NCI-H1694 (cell line): ENCODE measurements at regions not wholly inside any gene's neighbourhood (a gene's known extent, or its start where the extent isn't known, plus 50 kb on each side); places are given as distances from the start of the nearest gene placed in this dataset.

Experiments
- DNase-seq: peaks from one replicate; lab custom pipeline; 2025; lab: John Stamatoyannopoulos, UW

DNA sequence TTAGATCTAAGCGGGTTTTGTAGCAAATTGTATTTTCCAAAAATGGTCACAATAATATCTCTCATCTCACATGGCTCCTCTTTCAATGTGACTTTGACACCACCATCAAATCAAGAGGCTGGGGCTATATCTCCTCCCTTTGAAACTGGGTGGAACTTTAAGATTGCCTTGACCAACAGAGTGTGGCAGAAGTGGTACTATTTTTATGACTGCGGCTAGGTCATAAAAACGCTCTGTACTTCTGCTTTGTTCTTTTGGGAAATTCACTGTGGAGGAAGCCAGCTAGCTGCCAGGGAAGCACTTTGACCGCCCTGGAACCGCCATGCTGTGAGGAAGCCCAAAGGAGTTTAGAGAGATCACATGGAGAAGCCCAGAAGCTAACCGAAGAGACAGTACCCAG lies 50.7 kb upstream of the ACOT11 start:
- no peak for DNase-seq

DNA sequence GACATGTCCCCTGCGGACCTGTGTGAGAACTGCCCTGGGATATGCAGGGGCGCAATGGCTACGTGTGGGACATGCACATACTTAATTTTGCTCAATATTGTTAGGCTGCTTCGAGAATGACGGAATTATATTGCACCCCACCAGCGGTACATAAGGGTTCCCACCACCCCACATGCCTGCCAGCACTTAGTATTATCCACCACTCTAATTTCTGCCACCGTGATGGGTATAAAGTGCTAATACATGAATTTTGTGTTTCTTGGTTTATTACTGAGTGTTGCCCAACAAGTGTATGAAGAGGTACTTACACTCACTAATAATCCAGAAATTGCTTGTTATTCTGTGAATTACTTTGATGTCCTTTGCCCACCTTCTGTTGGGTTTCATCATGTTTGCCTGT lies 52.1 kb upstream of the ACOT11 start:
- no peak for DNase-seq

DNA sequence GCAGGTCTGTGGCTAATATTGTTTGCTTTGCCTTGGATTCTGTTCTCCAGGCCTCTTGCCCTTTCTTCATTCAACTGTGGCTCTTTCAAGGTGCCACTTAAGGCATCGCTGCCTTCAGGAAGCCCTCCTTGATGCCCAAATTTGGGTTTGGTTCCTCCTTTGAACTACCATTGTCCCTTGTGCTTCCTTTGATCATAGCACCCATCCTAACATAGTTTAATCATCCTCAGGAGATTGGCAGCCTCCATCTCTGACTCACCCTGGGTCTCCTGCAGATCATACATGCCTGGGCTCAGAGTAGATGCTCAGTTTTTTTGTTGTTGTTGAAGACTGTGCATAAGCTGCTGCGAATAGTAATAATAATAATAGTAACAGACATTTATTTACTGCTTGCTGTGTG lies 54.4 kb upstream of the ACOT11 start:
- no peak for DNase-seq

DNA sequence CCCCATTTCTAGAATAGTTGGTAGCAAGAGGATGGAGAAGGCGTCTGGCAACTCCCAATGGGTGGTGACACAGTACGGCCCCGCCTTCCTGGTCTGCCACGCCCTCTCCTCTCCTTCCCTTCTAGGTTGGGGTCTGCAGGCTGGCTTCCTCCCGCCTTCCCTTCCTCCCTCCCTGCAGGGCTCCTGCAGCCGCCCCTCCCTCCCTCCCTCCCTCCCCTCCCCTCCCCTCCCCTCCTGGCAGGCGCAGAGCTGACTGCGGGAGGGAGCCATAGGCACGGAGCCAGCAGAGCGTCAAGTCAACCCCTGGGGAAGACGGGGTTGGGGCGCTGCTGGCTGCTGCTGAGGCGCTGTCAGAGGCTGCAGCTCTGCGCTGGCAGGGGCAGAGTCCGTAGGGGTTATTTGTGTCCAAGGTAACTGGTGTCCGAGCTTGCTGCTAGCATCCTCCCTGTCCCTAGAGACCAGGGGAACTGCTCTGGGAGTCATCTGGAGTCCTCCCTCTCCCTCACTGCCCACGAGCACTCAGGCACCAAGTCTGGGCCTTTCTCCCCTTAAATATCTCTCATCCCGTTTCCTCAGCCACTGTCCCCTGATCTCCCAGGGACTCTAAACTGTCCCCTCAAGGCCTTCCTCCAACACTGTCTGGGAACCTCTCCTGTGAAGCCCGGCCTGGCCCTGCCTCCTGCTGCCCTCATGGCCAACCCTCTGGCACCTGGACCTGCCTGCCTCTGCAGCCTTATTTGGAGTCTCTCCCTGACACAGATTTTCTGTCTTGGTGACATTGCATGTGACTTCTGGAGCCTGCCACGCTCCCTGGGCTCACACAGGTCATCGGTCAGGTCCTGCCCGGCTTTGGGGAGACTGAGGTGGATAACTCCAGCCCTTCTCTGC lies 57.4 kb upstream of the ACOT11 start:
- DNase-seq = peak; percentile 35

DNA sequence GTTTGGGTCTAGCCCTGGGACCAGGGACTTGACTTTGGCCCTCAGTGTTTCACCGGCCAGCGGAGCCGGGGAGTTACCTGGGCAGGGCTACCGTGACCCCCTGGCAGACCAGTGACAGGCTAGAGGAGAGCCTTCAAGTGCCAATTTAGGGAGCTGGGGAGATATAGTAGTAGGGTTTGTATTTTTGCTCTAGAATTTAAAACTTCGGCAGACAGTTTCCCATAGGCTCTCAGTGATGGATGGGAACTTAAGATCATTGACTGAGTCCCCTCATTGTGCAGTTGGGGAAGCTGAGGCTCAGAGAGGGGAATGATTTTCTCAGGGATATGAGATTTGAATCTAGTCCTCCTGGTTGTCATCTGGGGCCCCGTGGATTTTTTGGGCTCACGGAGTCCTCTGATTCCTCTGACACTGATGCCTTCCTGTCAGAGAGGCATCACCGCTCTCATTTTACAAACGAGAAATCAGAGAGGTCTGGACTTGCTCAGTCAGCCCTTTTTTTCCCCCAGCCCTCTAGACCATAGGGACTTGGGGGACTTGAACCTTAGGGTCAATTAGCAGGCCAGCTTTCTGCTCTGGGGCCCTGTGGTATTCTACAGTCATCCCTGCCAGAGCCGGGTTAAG lies 58.3 kb upstream of the ACOT11 start:
- DNase-seq = no peak

DNA sequence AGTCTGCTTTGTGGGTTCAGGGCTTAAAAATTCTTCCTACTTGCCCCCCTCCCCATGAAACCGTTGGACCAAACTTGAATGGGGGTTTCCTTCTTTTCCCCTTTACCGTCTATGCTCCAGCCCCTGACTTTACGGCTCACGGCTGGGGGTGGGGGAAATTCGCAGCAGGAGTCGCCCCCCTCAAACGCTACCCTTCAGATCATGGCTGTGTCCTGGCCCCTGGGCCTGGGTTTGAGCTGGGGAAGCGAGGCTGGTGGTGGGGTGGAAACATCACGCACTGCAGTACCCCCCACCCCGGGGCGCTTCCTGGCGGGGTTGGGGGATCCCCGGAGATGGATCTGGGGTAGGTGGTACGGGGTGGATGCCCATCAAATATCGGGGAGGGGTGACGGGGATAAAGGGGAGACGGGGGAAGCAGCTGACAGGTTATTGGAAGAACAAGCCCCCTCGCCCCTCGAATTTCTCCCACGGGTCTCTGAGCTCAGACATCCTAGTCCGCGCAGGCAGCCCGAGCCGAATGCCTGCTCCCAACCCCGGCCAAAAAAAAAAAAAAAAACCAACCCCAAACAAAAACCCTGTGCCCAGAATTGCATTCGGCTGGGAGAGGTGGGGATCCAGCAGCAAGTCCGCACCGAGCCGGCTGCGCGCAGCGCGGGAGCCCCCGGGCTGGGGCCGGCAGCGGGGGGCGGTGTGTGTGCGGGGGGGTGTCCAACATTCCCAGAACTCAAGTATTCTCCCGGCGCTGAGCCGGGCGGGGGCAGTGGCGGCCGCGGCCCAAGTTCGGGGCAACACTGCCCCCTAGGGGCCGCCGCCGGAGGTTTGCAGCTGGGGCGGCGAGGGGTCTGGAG lies 59.0 kb upstream of the ACOT11 start:
- DNase-seq = peak; percentile 79

DNA sequence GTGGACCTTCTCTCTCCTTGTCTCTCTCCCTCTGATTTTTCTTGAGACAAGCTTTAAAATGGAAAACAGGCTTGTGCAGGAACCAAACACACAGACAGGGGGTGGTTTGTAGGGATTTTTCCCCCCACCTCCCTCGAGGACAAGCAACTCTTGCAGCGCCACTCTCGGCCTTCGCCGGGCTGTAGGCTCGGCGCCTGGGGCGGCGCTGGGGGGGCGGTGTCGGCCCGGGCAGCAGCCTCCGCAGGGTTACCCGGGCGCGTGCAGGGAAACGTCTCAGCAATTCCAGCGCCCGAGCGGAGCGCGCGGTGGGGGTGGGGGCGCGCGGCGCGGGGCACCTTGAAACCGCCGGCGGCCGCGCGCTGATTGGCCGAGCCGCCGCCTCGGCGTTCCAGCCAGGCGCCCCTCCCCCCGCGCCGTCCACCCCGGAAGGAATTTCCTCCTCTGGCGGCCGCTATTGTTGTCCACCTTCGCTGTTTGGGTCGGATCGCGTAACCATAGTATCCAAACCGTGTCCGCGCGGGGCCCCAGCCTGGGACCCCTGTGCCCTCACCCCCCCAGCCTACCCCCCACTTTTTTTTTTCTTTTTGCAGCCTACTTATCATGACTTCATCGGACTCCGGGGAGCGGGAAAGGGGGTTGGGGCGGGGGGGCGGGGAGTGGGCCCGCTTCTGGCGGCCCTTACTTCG lies 59.8 kb upstream of the ACOT11 start:
- DNase-seq = peak; percentile 68

DNA sequence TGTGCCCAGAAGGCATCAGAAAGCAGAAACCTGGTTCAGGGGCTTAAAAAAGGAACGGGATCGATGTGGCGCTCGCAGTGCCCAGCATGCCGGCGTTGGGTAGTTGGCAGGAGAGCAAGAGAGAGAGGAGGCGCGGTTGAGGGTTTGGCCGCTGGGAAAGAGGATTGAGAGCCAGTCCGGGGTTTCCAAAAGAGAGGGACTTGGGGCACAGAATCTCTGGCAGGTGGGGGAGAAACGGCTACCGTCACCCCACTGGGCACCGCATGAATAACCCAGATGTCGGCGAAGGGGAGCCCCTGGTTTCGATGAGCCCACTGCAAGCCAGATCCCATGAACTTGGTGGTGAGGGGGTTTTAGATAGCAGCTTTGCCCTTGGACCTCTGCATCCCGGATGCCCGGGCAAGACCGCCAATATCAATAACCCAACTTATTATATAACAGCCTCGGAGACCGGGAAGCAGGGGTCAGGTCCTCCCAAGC lies 60.4 kb upstream of the ACOT11 start:
- DNase-seq = no peak

DNA sequence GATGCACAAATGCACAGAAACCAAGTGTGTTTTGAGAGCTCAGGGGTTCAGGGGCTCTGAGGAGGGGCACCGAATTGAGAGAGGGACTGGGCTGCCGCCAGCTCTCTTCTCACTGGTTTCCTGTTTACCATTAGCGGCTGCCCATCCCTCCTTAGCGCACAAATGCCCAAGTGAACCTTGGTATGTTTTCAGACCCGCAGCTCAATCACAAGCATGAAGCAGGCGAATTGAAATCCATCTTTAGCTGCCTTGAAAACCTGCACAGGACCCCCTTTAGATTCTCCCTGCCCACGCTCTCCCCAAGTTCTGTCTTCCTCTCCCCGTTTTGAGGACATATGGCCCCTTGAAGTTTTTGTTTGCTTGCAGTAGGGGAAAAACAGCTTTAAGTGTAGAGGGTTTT lies 61.1 kb upstream of the ACOT11 start:
- no peak for DNase-seq

DNA sequence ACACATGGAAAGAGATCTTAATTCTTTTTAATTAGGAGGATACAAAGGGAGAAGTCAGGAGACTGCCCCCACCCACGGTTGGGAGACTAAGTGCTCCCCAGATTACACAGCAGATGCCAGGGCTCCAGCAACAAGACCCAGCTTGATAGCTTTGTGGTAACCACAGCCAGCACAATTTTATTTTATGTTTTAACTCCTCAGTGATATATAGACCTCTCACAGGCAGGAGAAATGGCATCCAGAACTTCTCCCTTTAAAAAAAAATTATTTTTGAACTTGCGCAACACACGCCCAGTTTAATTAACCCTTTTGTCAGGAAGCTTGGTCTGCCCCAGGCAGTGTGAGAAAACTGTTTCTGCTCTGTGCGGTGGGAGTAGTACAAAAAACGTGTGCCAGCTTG lies 62.6 kb upstream of the ACOT11 start:
- peak; percentile 69 for DNase-seq

DNA sequence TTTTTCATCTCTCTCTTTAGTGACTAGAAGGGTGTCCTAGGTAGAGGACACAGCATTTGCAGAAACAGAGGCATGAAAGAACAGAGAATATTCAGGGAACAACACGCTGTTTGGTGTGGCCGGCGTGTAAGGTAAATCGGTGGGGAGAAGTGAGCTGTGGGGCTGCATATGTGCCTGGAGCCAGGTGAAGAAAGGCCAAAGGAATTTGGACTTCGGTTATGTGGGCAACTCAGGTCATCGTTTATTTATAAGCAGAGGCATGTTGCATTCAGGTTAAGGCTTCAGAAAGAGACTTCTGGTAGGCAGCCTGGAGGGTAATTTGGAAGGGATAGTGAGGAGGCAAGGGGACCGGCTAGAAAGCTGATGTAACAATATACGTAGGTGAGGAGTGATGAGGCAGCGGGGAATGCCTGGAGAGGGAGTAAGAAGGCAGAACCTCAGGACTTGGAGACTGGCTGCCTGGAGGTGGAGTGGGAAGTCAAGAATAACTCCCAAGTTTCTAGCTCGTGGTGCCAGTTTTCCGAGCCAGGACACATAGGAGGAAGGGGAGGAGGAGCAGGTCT lies 64.1 kb upstream of the ACOT11 start:
- no peak for DNase-seq

DNA sequence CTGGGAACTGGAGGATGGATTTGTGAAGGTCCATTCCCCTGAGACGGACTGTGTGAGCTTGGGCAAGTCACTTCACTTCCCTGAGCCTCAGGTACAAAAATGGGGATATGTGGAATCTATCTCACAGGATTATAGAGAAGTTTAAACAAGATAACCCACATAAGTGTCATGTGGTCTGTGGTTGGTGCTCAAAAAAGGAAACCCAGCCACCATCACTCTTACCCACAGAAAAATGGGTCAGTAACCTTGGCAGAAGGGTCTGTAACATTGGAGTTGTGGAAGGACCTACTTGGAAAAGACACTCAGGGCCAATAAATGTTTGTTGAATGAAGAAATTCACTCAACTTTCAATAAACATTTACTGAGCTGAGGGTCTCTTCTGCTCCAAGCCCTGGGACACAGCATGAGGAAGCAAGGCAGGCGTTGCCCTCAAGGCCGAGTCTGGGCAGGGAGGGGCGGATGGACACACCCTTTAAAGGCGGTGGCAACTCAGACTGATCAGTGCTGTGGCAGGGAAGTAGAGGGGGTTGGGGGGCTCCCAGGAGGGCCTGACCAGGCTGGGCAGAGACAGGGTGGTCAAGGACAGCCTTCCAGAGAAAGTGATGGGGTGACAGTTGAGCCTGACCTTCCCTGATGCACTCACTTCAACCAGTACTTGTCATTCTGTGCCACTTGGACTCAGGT lies 66.7 kb upstream of the ACOT11 start:
- DNase-seq = no peak

DNA sequence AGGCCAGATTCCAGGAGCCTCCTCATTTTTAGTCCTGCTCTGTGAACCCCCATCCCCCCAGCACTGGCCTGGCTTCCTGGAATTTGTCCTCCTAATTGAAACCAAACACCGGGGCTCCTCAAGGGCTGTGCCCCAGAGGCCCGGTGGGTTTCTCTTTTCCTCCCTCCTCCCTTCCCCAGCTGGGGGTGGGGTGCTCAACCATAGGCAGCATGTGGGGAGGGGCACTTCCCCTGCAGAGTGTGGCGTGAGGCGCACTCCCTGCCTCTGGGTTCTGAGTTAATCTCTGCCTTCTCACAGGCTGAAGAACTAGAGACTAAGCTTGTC lies 67.5 kb upstream of the ACOT11 start:
- DNase-seq = no peak

DNA sequence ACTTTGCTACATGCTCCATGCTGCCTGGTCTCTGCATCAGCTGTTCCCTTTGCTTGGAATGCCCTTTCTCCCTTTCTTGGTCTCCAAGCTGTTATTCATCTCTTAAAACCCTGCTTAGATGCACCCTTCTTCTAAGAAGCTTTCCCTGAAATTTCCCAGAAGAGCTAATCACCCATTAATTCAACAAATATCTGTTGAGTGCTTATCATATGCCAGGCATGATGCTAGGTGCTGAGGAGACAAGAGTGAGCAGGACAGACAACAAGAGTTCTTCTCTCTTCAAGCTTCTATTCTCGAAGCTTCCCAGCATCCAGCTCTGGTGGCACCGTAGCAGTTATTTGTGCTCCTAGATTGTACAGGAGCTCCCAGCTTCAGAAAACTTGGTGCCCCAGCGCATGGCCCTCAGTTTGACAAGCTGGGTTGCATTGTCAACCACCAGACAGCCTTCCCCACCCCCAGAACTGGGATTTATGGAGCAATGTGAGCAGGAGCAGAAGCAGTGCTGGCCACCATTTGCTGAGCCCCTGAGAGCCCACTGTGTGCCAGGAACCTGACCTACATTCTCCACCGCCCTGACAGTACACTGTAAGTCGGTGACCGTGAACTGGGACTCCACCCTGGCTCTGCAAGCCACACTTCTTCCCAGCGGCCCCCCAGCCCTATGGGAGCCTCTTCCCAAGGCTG lies 68.0 kb upstream of the ACOT11 start:
- no peak for DNase-seq

DNA sequence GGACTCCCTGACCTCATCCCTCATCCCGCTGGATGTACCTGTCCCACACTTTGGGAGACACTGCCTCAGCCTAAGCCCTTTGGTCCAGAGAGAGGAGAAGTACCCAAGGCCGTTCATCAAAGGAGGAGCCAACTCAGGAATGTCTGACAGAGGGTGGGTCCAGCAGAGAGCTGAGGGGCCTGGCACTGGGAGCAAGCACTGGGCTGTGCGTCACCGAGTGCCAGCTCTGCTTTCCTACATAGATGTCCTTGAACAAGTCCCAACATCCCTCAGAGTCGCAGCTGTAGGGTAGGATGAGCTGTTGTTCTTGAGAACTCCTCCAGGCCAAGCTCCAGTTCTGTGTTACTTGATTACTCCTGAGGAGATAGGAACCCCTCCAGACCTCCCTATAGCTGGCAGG lies 68.8 kb upstream of the ACOT11 start:
- DNase-seq = no peak

DNA sequence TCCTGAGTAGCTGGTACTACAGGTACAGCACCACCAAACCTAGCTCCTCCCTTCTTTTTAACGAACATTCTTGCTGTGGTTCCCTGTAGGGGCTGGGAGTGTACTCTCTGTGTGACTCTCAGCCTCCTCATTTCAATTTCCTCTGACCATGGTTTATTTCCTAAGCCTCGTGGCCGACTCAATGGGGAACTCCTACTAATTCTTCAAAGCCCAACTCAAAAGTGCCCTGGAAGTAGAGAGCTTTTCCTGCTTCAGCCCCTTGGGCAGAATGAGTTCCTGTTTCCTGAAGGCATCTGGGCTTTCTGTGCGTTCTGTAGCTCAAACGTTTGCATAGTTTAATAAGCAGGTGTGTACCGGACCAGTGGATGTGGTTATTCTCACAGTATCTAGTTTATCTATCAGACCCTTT lies 70.9 kb upstream of the ACOT11 start:
- DNase-seq = no peak

DNA sequence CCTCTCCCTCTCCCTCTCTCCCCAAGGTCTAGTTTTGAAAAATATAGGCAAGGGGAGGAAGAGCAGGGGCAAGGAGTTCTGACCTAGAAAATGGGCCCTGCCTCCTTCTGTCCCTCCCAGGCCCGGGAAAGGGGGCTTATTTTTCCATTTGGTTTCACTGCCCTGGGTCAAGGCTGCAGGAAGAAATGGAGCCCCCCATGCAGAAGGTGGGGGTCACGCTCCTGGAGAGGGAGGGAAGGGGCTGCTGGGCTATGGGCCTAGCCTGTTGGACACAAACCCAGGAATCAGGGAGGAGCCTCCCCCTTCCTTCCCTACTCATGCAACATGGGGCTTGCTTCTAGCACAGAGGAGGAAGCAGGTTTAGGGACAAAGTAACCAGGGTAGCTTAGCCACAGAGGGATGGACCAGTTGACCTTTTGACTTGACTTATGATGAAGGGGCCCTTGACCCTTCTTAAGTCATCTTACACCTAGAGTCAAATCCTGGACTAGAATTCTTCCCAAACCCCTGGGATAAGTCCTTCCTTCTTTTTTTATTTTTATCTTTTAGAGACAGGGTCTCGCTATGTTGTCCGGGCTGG lies 70.4 kb upstream of the SSBP3 start:
- no peak for DNase-seq

DNA sequence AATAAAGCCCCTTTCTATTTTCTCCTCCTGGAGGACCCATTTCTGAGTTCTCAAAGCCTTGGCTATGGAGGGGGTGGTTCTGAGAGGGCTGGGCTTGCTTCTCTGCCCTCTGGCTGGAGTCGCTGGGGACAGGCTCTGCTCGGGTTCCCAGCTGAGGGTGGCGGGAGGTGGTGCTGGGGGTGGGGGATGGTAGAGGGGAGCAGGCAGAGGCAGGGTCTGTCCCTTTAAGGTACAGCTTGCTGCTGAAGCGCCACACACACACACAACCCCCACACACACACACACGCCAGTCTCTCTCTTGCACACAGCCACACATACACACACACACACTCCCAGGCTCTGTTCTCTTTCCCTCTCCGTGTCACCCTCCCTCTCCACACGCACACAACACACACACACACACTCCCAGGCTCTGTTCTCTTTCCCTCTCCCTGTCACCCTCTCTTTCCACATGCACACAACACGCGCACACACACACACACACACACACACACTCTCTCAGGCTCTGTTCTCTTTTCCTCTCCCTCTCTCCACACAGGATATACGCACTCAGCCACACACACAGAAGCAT lies 69.8 kb upstream of the SSBP3 start:
- DNase-seq = peak; percentile 62

DNA sequence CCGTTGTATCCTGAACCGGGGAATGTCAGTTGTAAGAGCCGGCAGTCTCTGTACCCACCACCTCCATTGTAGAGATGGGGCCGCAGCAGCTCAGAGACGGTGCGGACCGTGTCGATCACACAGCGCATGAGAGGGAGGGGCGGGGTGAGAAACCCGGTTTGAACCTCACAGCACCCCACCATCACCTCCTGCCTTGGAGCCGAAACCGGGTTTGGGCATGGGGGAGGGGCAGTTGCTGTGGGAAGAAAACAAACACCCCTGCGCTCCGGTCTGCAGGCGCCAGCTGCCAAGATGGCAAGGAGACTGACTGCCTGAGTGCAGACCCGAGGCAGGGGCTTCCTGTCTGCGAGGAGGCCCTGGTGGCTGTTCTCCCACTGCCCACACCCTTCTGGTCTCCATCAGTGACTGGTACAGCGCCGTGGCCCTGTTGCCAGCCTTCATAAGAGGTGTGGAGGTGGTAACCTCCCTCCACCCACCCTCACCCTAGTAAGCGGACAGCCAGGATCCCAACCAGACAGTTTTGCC lies 69.2 kb upstream of the SSBP3 start:
- DNase-seq = peak; percentile 49
